ENCODE measurements at regions not wholly inside any gene's neighbourhood (a gene's known extent, or its start where the extent isn't known, plus 50 kb on each side); places are given as distances from the start of the nearest gene placed in this dataset.

DNA sequence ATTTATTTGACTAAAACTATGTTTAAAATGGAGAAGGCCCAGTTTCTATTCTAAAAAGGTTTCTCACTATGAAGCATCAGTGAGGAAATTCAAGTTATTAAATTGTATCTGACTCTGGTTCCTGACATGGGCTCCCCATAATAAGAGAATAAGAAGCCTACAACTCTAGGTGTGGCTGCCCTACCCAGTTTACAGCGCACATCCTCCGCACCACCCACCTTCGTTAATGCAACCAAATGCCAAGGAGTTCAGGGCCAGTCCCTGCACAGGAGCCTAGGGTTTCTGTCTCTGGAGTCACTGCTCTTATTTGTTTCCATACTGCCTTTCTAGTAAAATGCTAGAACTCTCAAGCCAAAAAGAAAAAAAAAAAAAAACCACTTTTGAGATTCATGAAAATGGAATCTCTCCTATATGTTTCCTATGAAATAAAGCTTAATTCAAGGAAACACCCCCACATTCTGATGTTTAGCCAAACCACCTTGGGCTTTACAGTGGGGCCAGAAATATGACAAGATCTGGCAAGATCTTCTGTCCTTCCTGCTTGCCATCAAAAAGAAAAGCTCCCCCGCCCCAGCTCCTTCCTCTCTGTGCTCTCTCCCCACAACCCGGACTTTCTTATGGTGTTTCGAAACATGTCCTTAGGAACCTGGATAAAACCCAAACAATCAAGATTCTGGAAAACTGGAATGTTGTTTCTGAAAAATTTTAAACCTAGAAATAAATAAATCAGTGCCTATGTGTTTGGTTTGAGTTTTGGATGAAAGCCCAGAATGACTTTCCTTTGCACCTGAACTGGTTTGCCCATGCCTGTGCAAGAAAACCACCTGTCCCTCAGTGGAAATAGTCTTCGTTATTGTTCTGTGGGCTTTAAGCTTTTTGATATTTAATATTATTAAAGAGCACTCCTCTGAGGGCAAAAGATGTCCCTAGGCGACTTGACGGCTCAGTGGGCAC, 136.7 kb downstream of the SP3 start:
- Histone ChIP-seq H3K27ac (ENCODE audit: low read length) (no peak overlapping the region), H3K79me2 (ENCODE audit: low read length) (no peaks in the 10 kb centered on the region), H3K27me3 (replicated peaks; ENCODE audit: insufficient read depth, low read length) (no peaks in the 10 kb centered on the region), H3K9me2 (replicated peaks; ENCODE audit: insufficient read depth, low read length) (no peaks in the 10 kb centered on the region), H4K20me1 (ENCODE audit: insufficient read depth, low read length) (no peaks in the 10 kb centered on the region), H3K9ac (ENCODE audit: low read length) (no peak overlapping the region), H3K4me2 (ENCODE audit: low read depth, low read length) (no peak overlapping the region), H3K4me1 (ENCODE audit: low read length) (no peaks in the 10 kb centered on the region), H3F3A (ENCODE audit: insufficient read depth, low read length) (no peaks in the 10 kb centered on the region), H2AFZ (ENCODE audit: low read length) (no peak overlapping the region), H3K36me3 (replicated peaks; ENCODE audit: insufficient read depth, low read length) (no peaks in the 10 kb centered on the region), H3K4me3 (ENCODE audit: low read length) (no peak overlapping the region), H3K9me3 (replicated peaks; ENCODE audit: insufficient read depth, low read length) (no peaks in the 10 kb centered on the region)
- no peak for DNase-seq
- TF ChIP-seq CTCF (IDR thresholded peaks at IDR 0.05; ENCODE audit: low read length) (no peak), EZH2phosphoT487 (IDR thresholded peaks at IDR 0.05; ENCODE audit: low read length) (no peak), EZH2 (optimal IDR thresholded peaks at IDR 0.05; ENCODE audit: low read depth, low read length) (no peak)

- Histone ChIP-seq H3F3A (ENCODE audit: insufficient read depth, low read length) (no peaks in the 10 kb centered on the region), H3K4me2 (ENCODE audit: low read depth, low read length) (no peak overlapping the region), H3K9me2 (replicated peaks; ENCODE audit: insufficient read depth, low read length) (no peaks in the 10 kb centered on the region), H4K20me1 (ENCODE audit: insufficient read depth, low read length) (no peaks in the 10 kb centered on the region), H2AFZ (ENCODE audit: low read length) (no peak overlapping the region), H3K79me2 (ENCODE audit: low read length) (no peaks in the 10 kb centered on the region), H3K4me1 (ENCODE audit: low read length) (no peaks in the 10 kb centered on the region), H3K27me3 (replicated peaks; ENCODE audit: insufficient read depth, low read length) (no peaks in the 10 kb centered on the region), H3K27ac (ENCODE audit: low read length) (no peak overlapping the region), H3K36me3 (replicated peaks; ENCODE audit: insufficient read depth, low read length) (no peaks in the 10 kb centered on the region), H3K9ac (ENCODE audit: low read length) (no peak overlapping the region), H3K9me3 (replicated peaks; ENCODE audit: insufficient read depth, low read length) (no peaks in the 10 kb centered on the region), H3K4me3 (ENCODE audit: low read length) (no peak overlapping the region)
- TF ChIP-seq EZH2 (optimal IDR thresholded peaks at IDR 0.05; ENCODE audit: low read depth, low read length): no peak
- no peak for TF ChIP-seq CTCF (IDR thresholded peaks at IDR 0.05; ENCODE audit: low read length)
- TF ChIP-seq EZH2phosphoT487 (IDR thresholded peaks at IDR 0.05; ENCODE audit: low read length): no peak
- no peak for DNase-seq
These were observed 135.4 kb downstream of the SP3 start for GRCh38 chr2:173829727-173830126.

GRCh38 chr2:173830170-173830569, 135.0 kb downstream of the SP3 start:
- no peaks in the 10 kb centered on the region for H3K36me3 ChIP-seq (replicated peaks; ENCODE audit: insufficient read depth, low read length)
- H3K4me2 ChIP-seq (ENCODE audit: low read depth, low read length): no peak overlapping the region
- no peak overlapping the region for H3K4me3 ChIP-seq (ENCODE audit: low read length)
- H3F3A ChIP-seq (ENCODE audit: insufficient read depth, low read length): no peaks in the 10 kb centered on the region
- H3K27me3 ChIP-seq (replicated peaks; ENCODE audit: insufficient read depth, low read length): no peaks in the 10 kb centered on the region
- no peak overlapping the region for H3K27ac ChIP-seq (ENCODE audit: low read length)
- H3K9me3 ChIP-seq (replicated peaks; ENCODE audit: insufficient read depth, low read length): no peaks in the 10 kb centered on the region
- no peaks in the 10 kb centered on the region for H3K79me2 ChIP-seq (ENCODE audit: low read length)
- no peak for DNase-seq
- H3K9me2 ChIP-seq (replicated peaks; ENCODE audit: insufficient read depth, low read length): no peaks in the 10 kb centered on the region
- TF ChIP-seq EZH2phosphoT487 (IDR thresholded peaks at IDR 0.05; ENCODE audit: low read length): no peak
- TF ChIP-seq CTCF (IDR thresholded peaks at IDR 0.05; ENCODE audit: low read length): no peak
- TF ChIP-seq EZH2 (optimal IDR thresholded peaks at IDR 0.05; ENCODE audit: low read depth, low read length): no peak
- no peak overlapping the region for H3K9ac ChIP-seq (ENCODE audit: low read length)
- no peak overlapping the region for H2AFZ ChIP-seq (ENCODE audit: low read length)
- no peaks in the 10 kb centered on the region for H4K20me1 ChIP-seq (ENCODE audit: insufficient read depth, low read length)
- no peaks in the 10 kb centered on the region for H3K4me1 ChIP-seq (ENCODE audit: low read length)
